GM12874 (cell line): ENCODE measurements at regions not wholly inside any gene's neighbourhood (a gene's known extent, or its start where the extent isn't known, plus 50 kb on each side); places are given as distances from the start of the nearest gene placed in this dataset.

Experiments
- CTCF ChIP-seq: IDR thresholded peaks from 2 replicates; pipeline ENCODE4 v1.5.1; 2011; ENCODE audit warnings: low read depth, mild to moderate bottlenecking, control low read depth, low read length, moderate library complexity; ENCODE audit not compliant: insufficient read depth

- no peak for TF ChIP-seq CTCF
These were observed 241.3 kb upstream of the CCDC196 start for GRCh38 chr14:66244834-66245233.

- no peak for TF ChIP-seq CTCF
These were observed 238.4 kb upstream of the CCDC196 start for GRCh38 chr14:66247662-66248193.

DNA sequence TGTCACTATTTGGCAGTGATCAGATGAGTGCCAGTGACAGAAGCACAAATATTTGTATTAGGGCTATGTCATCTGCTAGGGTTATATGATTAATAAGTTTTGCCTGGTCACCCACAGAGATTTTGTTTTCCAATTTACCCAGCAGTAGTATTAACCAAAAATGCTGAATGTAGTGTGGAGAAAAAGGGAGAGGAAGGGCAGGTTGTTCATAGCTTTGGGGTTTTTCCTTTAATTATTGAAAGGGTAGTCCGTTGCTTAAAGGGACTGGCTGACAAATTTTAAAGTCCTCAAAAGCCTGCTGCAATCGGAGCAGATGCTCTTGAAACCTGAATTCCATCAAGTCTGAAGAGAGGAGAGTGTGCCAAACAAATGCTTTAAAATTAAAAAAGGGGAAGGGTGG, 237.9 kb upstream of the CCDC196 start:
- no peak for TF ChIP-seq CTCF

- TF ChIP-seq CTCF, result no peak
These were observed 236.6 kb upstream of the CCDC196 start for GRCh38 chr14:66249544-66249943.

GRCh38 chr14:66254038-66254437, 232.1 kb upstream of the CCDC196 start:
- TF ChIP-seq CTCF, result no peak

- TF ChIP-seq CTCF, result no peak
These were observed 217.3 kb upstream of the CCDC196 start for GRCh38 chr14:66268802-66269334.

- no peak for TF ChIP-seq CTCF
These were observed 213.9 kb upstream of the CCDC196 start for GRCh38 chr14:66272221-66272620.
